ENCODE measurements at regions not wholly inside any gene's neighbourhood (a gene's known extent, or its start where the extent isn't known, plus 50 kb on each side); places are given as distances from the start of the nearest gene placed in this dataset.
"Not testable (repeated sequence)": the region's sequence is repeated elsewhere in the genome, so short reads cannot be mapped to it uniquely, and the experiment has no call there.

- no peak for DNase-seq
- H3K27me3 Mint-ChIP-seq: peaks cover 8% of the 10 kb centered on the region
Measured at GRCh38 chr4:83772685-83773084, 236.8 kb downstream of the GPAT3 start.

GRCh38 chr4:83771113-83771705 is 235.3 kb downstream of the GPAT3 start:
- Mint-ChIP-seq H3K4me3 (no peak overlapping the region), H3K27me3 (peaks cover 8% of the 10 kb centered on the region), H3K27ac (no peak overlapping the region), H3K9me3 (no peaks in the 10 kb centered on the region), H3K36me3 (ENCODE audit: low read depth) (no peaks in the 10 kb centered on the region), H3K4me1 (no peaks in the 10 kb centered on the region)
- ATAC-seq (no peak), DNase-seq (no peak)

More at GRCh38 chr4:83772685-83773084, 236.8 kb downstream of the GPAT3 start:
- Mint-ChIP-seq H3K36me3 (ENCODE audit: low read depth) (no peaks in the 10 kb centered on the region), H3K9me3 (no peaks in the 10 kb centered on the region), H3K4me3 (no peak overlapping the region), H3K27ac (no peak overlapping the region), H3K4me1 (no peaks in the 10 kb centered on the region)
- ATAC-seq: no peak

- H3K27ac Mint-ChIP-seq: no peak overlapping the region
- no peaks in the 10 kb centered on the region for H3K9me3 Mint-ChIP-seq
- H3K36me3 Mint-ChIP-seq (ENCODE audit: low read depth): no peaks in the 10 kb centered on the region
- DNase-seq: no peak
- ATAC-seq: no peak
- no peaks in the 10 kb centered on the region for H3K4me1 Mint-ChIP-seq
- peaks cover 2% of the 10 kb centered on the region for H3K27me3 Mint-ChIP-seq
- no peak overlapping the region for H3K4me3 Mint-ChIP-seq
Measured at GRCh38 chr4:83768146-83768545, 232.2 kb downstream of the GPAT3 start.

- H3K27ac Mint-ChIP-seq: no peak overlapping the region
- no peaks in the 10 kb centered on the region for H3K9me3 Mint-ChIP-seq
- H3K4me1 Mint-ChIP-seq: no peaks in the 10 kb centered on the region
- H3K4me3 Mint-ChIP-seq: no peak overlapping the region
- H3K36me3 Mint-ChIP-seq (ENCODE audit: low read depth): no peaks in the 10 kb centered on the region
- no peak for DNase-seq
- peaks cover 2% of the 10 kb centered on the region for H3K27me3 Mint-ChIP-seq
- no peak for ATAC-seq
Measured at GRCh38 chr4:83767067-83767466, 231.2 kb downstream of the GPAT3 start.

- Mint-ChIP-seq H3K27me3 (no peaks in the 10 kb centered on the region), H3K27ac (no peak overlapping the region), H3K36me3 (ENCODE audit: low read depth) (no peaks in the 10 kb centered on the region), H3K9me3 (no peaks in the 10 kb centered on the region), H3K4me1 (no peaks in the 10 kb centered on the region), H3K4me3 (no peak overlapping the region)
- ATAC-seq (no peak), DNase-seq (no peak)
Measured at GRCh38 chr4:83759611-83760010, 223.7 kb downstream of the GPAT3 start.

DNA sequence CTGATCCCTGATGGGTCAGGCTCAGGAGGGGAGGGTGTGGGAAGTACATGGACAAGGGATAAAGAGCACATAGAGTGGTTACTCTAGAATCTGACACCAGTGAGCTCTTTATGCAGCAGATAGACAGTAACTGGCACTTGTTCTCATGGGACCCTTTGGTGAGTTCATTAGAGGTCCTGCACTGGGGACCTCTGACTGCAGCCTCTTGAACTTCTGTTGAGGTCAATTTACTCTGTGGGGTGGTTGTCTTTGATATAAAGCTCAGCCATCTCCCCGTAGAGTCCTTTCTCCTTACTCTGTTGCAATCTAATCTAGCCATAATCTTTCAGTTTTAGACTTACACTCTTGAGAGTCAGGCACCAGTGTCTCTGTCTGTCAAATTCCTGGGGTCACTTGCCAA is 222.4 kb downstream of the GPAT3 start:
- no peaks in the 10 kb centered on the region for H3K4me1 Mint-ChIP-seq

DNA sequence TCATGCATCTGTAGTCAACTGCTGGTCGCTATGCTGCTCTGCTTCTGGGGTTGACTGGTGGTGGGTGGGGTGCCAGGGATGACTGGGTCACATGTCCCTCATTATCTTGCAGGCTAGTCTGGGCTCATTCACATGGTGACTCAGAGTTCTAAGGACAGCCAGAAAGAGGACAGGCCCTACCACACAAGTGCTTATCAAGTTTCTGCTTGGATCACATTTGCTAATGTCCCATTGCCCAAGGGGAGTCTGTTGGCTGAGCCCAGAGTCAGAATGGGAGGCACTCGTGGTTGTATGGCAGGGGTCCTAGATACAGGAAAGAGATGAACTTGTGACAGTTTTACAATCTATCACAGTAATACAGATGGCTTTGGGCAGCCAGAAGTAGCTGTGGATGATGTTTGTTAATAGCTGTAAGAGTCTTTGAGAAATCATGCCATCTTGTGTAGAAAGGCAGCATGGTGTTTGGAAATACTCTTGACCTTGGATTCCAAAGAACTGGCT is 221.3 kb downstream of the GPAT3 start:
- no peaks in the 10 kb centered on the region for H3K9me3 Mint-ChIP-seq
- H3K4me3 Mint-ChIP-seq: no peak overlapping the region
- ATAC-seq: peak; percentile 20

More for the DNA sequence above, 222.4 kb downstream of the GPAT3 start:
- ATAC-seq: no peak
- H3K4me3 Mint-ChIP-seq: no peak overlapping the region
- no peak overlapping the region for H3K27ac Mint-ChIP-seq
- no peaks in the 10 kb centered on the region for H3K36me3 Mint-ChIP-seq (ENCODE audit: low read depth)
- DNase-seq: no peak
- no peaks in the 10 kb centered on the region for H3K9me3 Mint-ChIP-seq
- no peaks in the 10 kb centered on the region for H3K27me3 Mint-ChIP-seq

DNA sequence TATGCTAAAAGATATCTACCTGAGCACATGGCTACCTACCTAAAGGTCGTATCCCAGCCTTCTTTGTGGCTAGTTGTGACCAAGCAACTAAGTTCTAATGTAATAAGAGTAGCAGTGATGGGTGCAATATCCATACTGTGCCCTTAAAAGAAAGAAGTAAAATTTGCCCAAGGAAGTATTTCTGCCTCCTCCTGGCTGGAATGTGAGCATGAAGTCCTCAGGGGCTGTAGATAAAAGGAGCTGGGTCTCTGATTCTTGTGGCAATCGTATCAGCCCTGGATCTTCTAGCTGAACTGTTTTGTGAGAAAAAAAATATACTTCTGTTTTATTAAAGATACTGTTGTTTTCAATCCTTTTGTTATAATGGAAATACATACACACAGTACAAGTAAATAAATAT is 217.4 kb downstream of the GPAT3 start:
- Mint-ChIP-seq H3K9me3 (no peaks in the 10 kb centered on the region), H3K27me3 (peaks cover 5% of the 10 kb centered on the region), H3K27ac (no peak overlapping the region), H3K36me3 (ENCODE audit: low read depth) (no peaks in the 10 kb centered on the region), H3K4me3 (no peak overlapping the region), H3K4me1 (no peaks in the 10 kb centered on the region)
- DNase-seq (no peak), ATAC-seq (no peak)

More for the DNA sequence above, 221.3 kb downstream of the GPAT3 start:
- Mint-ChIP-seq H3K27ac (no peak overlapping the region), H3K27me3 (no peaks in the 10 kb centered on the region), H3K36me3 (ENCODE audit: low read depth) (no peaks in the 10 kb centered on the region), H3K4me1 (no peaks in the 10 kb centered on the region)
- DNase-seq: no peak

- no peaks in the 10 kb centered on the region for H3K9me3 Mint-ChIP-seq
- H3K4me3 Mint-ChIP-seq: no peak overlapping the region
- no peak overlapping the region for H3K27ac Mint-ChIP-seq
- H3K27me3 Mint-ChIP-seq: peaks cover 5% of the 10 kb centered on the region
- no peaks in the 10 kb centered on the region for H3K4me1 Mint-ChIP-seq
- no peak for ATAC-seq
- DNase-seq: no peak
- no peaks in the 10 kb centered on the region for H3K36me3 Mint-ChIP-seq (ENCODE audit: low read depth)
Measured at GRCh38 chr4:83751336-83751949, 215.5 kb downstream of the GPAT3 start.

- no peak overlapping the region for H3K4me3 Mint-ChIP-seq
- peaks cover 5% of the 10 kb centered on the region for H3K27me3 Mint-ChIP-seq
- no peaks in the 10 kb centered on the region for H3K36me3 Mint-ChIP-seq (ENCODE audit: low read depth)
- H3K9me3 Mint-ChIP-seq: no peaks in the 10 kb centered on the region
- DNase-seq (no peak), ATAC-seq (no peak)
- H3K27ac Mint-ChIP-seq: no peak overlapping the region
- H3K4me1 Mint-ChIP-seq: no peaks in the 10 kb centered on the region
Measured at GRCh38 chr4:83748711-83749110, 212.8 kb downstream of the GPAT3 start.

- Mint-ChIP-seq H3K4me1 (no peaks in the 10 kb centered on the region), H3K9me3 (no peaks in the 10 kb centered on the region), H3K36me3 (ENCODE audit: low read depth) (no peaks in the 10 kb centered on the region), H3K27ac (no peak overlapping the region), H3K27me3 (peaks cover 6% of the 10 kb centered on the region), H3K4me3 (no peak overlapping the region)
- no peak for DNase-seq
- ATAC-seq: no peak
Measured at GRCh38 chr4:83738895-83739294, 203.0 kb downstream of the GPAT3 start.

- Mint-ChIP-seq H3K9me3 (peaks cover 8% of the 10 kb centered on the region), H3K36me3 (ENCODE audit: low read depth) (no peaks in the 10 kb centered on the region), H3K4me1 (no peaks in the 10 kb centered on the region), H3K4me3 (no peak overlapping the region), H3K27ac (no peak overlapping the region), H3K27me3 (peaks cover 4% of the 10 kb centered on the region)
- ATAC-seq (no peak), DNase-seq (no peak)
Measured at GRCh38 chr4:83734576-83734975, 198.7 kb downstream of the GPAT3 start.

DNA sequence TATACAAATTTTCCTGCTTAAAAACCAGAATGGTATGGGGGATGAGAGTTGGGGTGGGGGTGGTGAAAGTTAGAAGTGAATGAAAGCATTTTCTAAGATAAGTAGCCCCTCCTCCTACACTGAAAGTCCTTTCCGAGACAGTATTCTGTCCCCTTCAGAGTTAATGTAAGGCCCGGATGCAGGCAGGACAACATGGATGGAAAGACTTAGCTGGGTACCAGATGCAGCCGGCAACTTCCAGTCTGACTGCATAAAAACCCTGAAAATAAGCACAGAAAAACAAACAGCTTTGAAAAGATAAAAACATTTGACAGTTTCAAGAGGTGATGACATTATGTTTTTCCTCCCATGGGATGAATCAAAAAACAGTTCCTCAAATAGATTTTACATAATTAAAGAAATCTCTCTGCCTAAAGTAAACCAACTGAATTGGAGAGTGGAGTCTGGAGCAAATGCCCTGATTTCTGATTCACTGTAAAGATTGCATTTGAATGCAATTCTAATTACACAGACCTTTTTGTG is 196.3 kb downstream of the GPAT3 start:
- H3K4me3 Mint-ChIP-seq: no peak overlapping the region

GRCh38 chr4:83731609-83732008 is 195.7 kb downstream of the GPAT3 start:
- no peaks in the 10 kb centered on the region for H3K4me1 Mint-ChIP-seq
- DNase-seq: no peak
- H3K27me3 Mint-ChIP-seq: peaks cover 2% of the 10 kb centered on the region
- peaks cover 13% of the 10 kb centered on the region for H3K9me3 Mint-ChIP-seq
- no peak overlapping the region for H3K27ac Mint-ChIP-seq
- ATAC-seq: no peak
- no peak overlapping the region for H3K4me3 Mint-ChIP-seq
- H3K36me3 Mint-ChIP-seq (ENCODE audit: low read depth): no peaks in the 10 kb centered on the region

More for the DNA sequence above, 196.3 kb downstream of the GPAT3 start:
- ATAC-seq (no peak), DNase-seq (no peak)
- H3K4me1 Mint-ChIP-seq: no peaks in the 10 kb centered on the region
- peaks cover 2% of the 10 kb centered on the region for H3K27me3 Mint-ChIP-seq
- H3K27ac Mint-ChIP-seq: no peak overlapping the region
- H3K9me3 Mint-ChIP-seq: peaks cover 13% of the 10 kb centered on the region
- no peaks in the 10 kb centered on the region for H3K36me3 Mint-ChIP-seq (ENCODE audit: low read depth)

- DNase-seq; H3K4me3 Mint-ChIP-seq; H3K36me3 Mint-ChIP-seq (ENCODE audit: low read depth): not testable (repeated sequence)
Measured at GRCh38 chr4:83730958-83731357, 195.1 kb downstream of the GPAT3 start.

More at GRCh38 chr4:83730958-83731357, 195.1 kb downstream of the GPAT3 start:
- not testable (repeated sequence) for ATAC-seq, H3K4me1 Mint-ChIP-seq, H3K27ac Mint-ChIP-seq, H3K27me3 Mint-ChIP-seq
- peaks cover 13% of the 10 kb centered on the region for H3K9me3 Mint-ChIP-seq

All from activated naive CD8-positive, alpha-beta T cell treated with anti-CD3 and anti-CD28 coated beads, Interleukin-2, amount 50 U/mL, for 24 hours (primary cell).